ENCODE measurements at regions not wholly inside any gene's neighbourhood (a gene's known extent, or its start where the extent isn't known, plus 50 kb on each side); places are given as distances from the start of the nearest gene placed in this dataset.
"Not testable (repeated sequence)": the region's sequence is repeated elsewhere in the genome, so short reads cannot be mapped to it uniquely, and the experiment has no call there.

- DNase-seq, result no peak
- intact Hi-C loops (cut with DNase I), result no loop called here
- ATAC-seq (ENCODE audit: poor library complexity), result no peak
These were observed 142.4 kb downstream of the THBS2 start for GRCh38 chr6:169111203-169111602.

DNA sequence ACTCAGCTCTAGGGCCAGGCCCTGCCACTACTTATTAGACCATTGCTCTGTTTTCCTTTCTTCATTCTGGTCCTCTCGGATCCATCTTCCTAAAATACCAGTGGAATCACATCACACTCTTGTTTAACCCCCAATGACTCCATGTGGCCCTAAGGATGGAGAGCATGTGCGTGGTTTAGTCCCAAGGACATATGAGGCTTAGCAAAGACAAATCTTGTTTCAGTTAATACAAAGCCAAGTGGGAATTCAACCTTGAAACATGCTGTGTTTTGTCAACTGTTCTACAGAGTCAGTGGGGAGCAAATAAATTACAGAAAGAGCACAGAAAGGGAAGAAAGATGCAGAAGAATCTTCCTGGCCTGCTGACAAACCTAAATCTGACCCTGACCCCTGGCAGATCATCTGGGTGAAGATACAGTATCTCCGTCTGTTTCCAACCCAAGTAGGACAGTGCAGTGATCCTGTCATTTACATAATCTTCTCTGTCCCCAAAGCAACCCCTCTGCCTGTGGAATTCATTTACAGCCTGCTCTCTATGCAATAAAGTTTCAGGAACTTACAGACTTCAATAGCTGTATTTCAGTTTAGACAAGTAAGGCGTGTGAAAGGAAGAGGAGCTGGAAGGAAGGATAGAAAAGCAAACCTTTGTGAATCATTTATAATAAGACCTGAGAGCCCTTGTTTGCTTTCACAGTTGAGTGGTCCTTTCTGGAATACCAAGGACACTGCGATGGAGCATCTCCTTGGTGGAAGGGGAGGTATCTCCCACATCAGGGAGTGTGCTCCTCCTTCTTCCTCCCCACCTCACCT lies 144.0 kb downstream of the THBS2 start:
- intact Hi-C loops (cut with DNase I), result no loop called here
- no peak for DNase-seq
- no peak for ATAC-seq (ENCODE audit: poor library complexity)

GRCh38 chr6:169108753-169109152 lies 144.9 kb downstream of the THBS2 start:
- no peak for DNase-seq
- no peak for ATAC-seq (ENCODE audit: poor library complexity)
- intact Hi-C loops (cut with DNase I), result no loop called here

GRCh38 chr6:169106176-169106575 lies 147.5 kb downstream of the THBS2 start:
- ATAC-seq (ENCODE audit: poor library complexity) (no peak), DNase-seq (no peak)

DNA sequence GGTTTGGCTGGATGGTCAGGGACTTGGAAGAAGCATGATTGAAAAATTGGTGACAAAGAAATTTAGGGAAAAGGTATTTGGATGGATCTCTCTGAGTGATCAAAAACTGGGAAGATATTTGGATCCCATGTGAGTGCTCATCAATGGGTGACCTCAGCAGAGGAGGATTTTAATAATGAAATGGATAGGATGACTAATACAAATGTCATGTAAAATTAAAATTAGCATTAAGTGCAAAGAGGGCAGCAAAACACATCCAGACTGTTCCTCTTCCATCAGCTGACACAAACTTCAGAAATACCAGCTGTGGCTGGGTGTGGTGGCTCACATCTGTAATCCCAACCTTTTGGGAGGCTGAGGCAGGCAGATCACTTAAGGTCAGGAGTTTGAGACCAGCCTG lies 151.7 kb downstream of the THBS2 start:
- ATAC-seq (ENCODE audit: poor library complexity) (no peak), DNase-seq (no peak)
- intact Hi-C loops (cut with DNase I), result no loop called here

More at GRCh38 chr6:169106176-169106575, 147.5 kb downstream of the THBS2 start:
- intact Hi-C loops (cut with DNase I), result no loop called here

GRCh38 chr6:169101036-169101805 lies 152.4 kb downstream of the THBS2 start:
- DNase-seq, result no peak
- intact Hi-C loops (cut with DNase I), result no loop called here
- no peak for ATAC-seq (ENCODE audit: poor library complexity)

GRCh38 chr6:169099411-169100202 lies 154.0 kb downstream of the THBS2 start:
- intact Hi-C loops (cut with DNase I), result no loop called here
- ATAC-seq (ENCODE audit: poor library complexity), result no peak
- no peak for DNase-seq

DNA sequence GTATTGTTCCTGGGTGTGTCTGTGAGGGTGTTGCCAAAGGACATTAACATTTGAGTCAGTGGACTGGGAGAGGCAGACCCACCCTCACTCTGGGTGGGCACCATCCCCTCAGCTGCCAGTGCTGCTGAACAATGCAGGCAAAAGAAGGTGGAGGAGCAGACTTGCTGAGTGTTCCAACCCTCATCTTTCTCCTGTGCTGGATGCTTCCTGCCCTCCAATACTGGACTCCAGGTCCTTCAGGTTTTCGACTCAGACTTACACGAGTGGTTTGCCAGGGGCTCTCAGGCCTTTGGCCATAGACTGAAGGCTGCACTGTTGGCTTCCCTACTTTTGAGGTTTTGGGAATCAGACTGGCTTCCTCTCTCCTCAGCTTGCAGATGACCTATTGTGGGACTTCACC lies 155.0 kb downstream of the THBS2 start:
- DNase-seq; ATAC-seq (ENCODE audit: poor library complexity); intact Hi-C loops (cut with DNase I): not testable (repeated sequence)

DNA sequence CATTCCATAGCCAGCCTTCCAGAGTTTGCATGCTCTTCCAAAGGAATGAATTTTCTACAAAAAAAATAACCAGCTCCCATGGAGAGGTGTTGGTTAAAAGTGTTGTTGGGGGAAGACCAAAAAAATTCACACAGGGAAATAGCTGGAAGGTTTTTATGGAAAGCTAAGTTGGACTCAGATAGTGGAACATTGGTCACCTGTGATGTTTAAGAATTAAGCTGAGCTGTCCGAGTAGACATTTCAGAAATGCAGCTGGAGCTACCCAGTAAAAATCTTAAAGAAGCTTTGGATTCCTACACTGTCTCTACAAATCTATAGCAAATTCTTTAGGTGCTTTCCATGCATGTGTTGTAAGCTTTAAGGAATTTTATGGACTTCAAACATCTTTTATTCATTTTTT lies 155.5 kb downstream of the THBS2 start:
- no peak for ATAC-seq (ENCODE audit: poor library complexity)
- intact Hi-C loops (cut with DNase I), result no loop called here
- no peak for DNase-seq

DNA sequence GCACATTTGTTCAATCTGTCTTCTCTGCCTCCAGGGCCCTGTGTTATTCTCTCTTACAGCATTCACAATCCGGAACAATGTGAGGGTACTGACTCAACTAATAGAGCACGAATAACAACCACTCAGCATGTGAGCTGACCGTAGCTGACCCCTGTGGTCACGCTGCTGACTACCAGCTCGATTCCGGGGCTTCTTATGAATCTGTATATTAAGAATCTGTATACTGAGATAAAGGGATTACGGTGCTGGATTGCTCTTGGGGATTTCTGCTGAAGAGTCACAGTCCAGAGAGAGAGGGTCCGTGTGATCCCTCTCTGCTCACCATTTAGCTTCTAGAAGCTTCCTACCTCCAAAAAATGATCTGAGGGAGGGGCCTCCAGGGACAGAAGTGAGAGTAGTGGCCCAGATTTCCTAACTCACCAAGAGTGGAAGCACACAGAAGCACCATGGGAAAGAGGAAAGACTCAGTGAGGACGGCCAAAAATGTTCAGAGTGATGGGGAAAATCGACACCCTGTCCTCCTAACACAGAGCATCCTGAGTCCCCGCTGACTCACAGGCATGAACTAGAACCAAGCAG lies 156.2 kb downstream of the THBS2 start:
- ATAC-seq (ENCODE audit: poor library complexity), result peak; percentile 66
- intact Hi-C loops (cut with DNase I), result no loop called here
- DNase-seq, result no peak

DNA sequence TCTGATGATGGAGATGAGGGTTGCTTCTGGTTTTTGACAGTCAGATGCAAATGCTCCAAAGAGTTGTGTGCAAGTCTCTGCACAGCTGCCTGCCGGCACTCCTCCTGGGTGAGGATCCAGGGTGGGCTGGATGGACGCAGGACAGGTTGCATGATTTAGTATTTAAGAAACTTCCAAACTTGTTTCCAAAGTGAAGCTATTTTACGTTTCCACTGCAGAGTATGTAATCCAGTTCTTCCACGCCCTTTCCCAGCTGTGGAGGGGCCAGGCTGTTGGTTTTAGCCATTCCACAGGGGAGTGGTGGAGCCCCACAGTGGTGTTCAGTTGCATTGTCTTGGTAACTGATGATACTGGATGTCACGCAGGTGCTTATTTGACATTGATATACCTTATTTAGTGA lies 157.3 kb downstream of the THBS2 start:
- intact Hi-C loops (cut with DNase I), result no loop called here
- no peak for DNase-seq
- ATAC-seq (ENCODE audit: poor library complexity), result no peak

DNA sequence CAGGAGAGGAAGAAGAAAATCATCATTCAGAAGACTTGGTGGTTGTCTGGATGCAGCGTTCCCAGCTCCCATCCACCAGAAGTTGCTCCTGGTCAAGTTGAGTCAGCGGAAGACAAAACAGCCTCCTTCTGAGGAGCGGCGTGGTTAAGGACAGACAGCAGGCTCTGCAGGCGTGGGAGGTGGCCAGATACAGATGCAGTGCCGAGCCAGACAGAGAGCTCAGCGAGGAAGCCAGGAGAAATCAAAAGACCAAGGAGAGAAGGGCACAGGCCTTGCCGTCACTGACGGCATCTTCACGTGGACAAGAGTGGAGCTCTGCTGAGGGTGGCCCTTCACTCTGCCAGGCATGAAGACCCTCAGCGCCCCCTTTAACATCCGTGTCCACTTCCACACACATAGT lies 158.5 kb downstream of the THBS2 start:
- DNase-seq, result no peak
- ATAC-seq (ENCODE audit: poor library complexity), result no peak
- intact Hi-C loops (cut with DNase I), result no loop called here

GRCh38 chr6:169094552-169094950 lies 159.1 kb downstream of the THBS2 start:
- DNase-seq (no peak), ATAC-seq (ENCODE audit: poor library complexity) (no peak)
- intact Hi-C loops (cut with DNase I), result no loop called here

- ATAC-seq (ENCODE audit: poor library complexity) (no peak), DNase-seq (no peak)
- intact Hi-C loops (cut with DNase I), result no loop called here
These were observed 159.7 kb downstream of the THBS2 start for GRCh38 chr6:169093770-169094551.

DNA sequence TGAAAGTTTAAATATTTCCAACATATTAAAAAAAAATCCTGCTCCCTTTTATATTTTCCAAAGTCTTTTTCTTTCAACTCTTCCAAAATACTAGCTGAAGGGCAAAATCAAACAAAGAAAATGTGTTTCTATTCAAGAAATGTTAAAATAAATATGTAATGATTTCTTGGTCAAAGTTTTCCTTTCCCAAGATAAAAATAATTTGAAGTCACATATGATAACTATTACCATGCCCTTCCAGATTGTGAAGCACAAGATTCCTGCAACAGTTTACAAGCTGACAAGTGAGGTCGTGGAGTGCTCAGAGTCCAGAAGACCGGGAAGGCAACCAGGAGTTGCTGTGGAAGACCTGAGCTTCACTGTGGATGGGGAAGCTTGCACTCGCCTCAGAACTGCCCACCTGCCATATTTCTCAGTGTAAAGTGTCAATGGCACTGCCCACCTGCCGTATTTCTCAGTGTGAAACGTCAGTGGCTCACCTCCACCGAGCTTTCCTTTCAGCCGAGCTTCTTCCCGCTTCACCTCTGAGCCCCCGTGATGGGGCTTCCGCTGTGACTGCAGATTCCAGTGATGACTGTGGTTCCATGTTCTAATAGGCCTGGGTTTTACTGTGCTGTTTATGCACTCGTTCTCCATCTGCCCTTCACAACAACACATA lies 160.5 kb downstream of the THBS2 start:
- ATAC-seq (ENCODE audit: poor library complexity), result no peak
- no peak for DNase-seq
- intact Hi-C loops (cut with DNase I), result no loop called here

DNA sequence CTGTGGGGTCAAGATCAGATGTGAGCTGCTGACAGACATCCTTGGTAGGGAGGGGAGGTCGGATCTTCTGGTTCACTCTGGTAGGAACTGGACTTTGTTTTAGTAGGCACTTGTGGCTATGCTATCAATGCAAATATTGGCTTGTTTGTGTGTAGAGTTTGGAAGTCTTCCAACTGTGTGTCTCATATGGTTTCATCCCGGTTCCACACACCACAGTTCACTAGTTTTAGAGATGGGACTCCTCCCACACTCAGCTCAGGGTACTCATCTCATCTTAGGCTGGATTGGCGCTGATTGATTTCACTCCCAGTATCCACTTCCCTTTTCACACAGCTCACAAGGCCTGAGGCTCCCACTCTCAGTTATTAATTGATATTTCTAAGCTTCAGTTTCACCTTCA lies 161.3 kb downstream of the THBS2 start:
- no peak for ATAC-seq (ENCODE audit: poor library complexity)
- intact Hi-C loops (cut with DNase I), result no loop called here
- no peak for DNase-seq

- DNase-seq; intact Hi-C loops (cut with DNase I); ATAC-seq (ENCODE audit: poor library complexity): not testable (repeated sequence)
These were observed 163.0 kb downstream of the THBS2 start for GRCh38 chr6:169090514-169091127.
